ENCODE measurements at regions not wholly inside any gene's neighbourhood (a gene's known extent, or its start where the extent isn't known, plus 50 kb on each side); places are given as distances from the start of the nearest gene placed in this dataset.

GRCh38 chr15:37260255-37260654, 159.9 kb upstream of the MEIS2 start:
- no peak for DNase-seq (ENCODE audit: low read depth)

- DNase-seq (ENCODE audit: low read depth), result no peak
Measured at GRCh38 chr15:37261685-37262084, 161.3 kb upstream of the MEIS2 start.

GRCh38 chr15:37262922-37263608, 162.7 kb upstream of the MEIS2 start:
- no peak for DNase-seq (ENCODE audit: low read depth)

GRCh38 chr15:37289109-37289765, 188.9 kb upstream of the MEIS2 start:
- DNase-seq (ENCODE audit: low read depth), result no peak

GRCh38 chr15:37291920-37292319, 191.6 kb upstream of the MEIS2 start:
- peak; percentile 9 for DNase-seq (ENCODE audit: low read depth)

GRCh38 chr15:37298271-37298670, 197.9 kb upstream of the MEIS2 start:
- DNase-seq (ENCODE audit: low read depth), result no peak

GRCh38 chr15:37339437-37339836, 239.1 kb upstream of the MEIS2 start:
- DNase-seq (ENCODE audit: low read depth), result no peak

GRCh38 chr15:37339856-37340255, 239.5 kb upstream of the MEIS2 start:
- DNase-seq (ENCODE audit: low read depth), result no peak

GRCh38 chr15:37340438-37340837, 240.1 kb upstream of the MEIS2 start:
- DNase-seq (ENCODE audit: low read depth), result no peak

- DNase-seq (ENCODE audit: low read depth), result no peak
Measured at GRCh38 chr15:37359101-37359892, 258.9 kb upstream of the MEIS2 start.

- no peak for DNase-seq (ENCODE audit: low read depth)
Measured at GRCh38 chr15:37359893-37360290, 259.5 kb upstream of the MEIS2 start.

- DNase-seq (ENCODE audit: low read depth), result no peak
Measured at GRCh38 chr15:37360724-37361123, 260.4 kb upstream of the MEIS2 start.

GRCh38 chr15:37361621-37362020, 261.3 kb upstream of the MEIS2 start:
- no peak for DNase-seq (ENCODE audit: low read depth)

GRCh38 chr15:37362414-37362813, 262.1 kb upstream of the MEIS2 start:
- DNase-seq (ENCODE audit: low read depth), result no peak

GRCh38 chr15:37368961-37369360, 268.6 kb upstream of the MEIS2 start:
- no peak for DNase-seq (ENCODE audit: low read depth)

- no peak for DNase-seq (ENCODE audit: low read depth)
Measured at GRCh38 chr15:37370941-37371340, 270.6 kb upstream of the MEIS2 start.

- DNase-seq (ENCODE audit: low read depth), result no peak
Measured at GRCh38 chr15:37372064-37372463, 271.7 kb upstream of the MEIS2 start.

- DNase-seq (ENCODE audit: low read depth), result no peak
Measured at GRCh38 chr15:37375519-37375918, 275.2 kb upstream of the MEIS2 start.

GRCh38 chr15:37377428-37377827, 277.1 kb upstream of the MEIS2 start:
- no peak for DNase-seq (ENCODE audit: low read depth)

GRCh38 chr15:37394402-37395099, 294.2 kb upstream of the MEIS2 start:
- DNase-seq (ENCODE audit: low read depth), result no peak

- no peak for DNase-seq (ENCODE audit: low read depth)
Measured at GRCh38 chr15:37395100-37395468, 294.7 kb upstream of the MEIS2 start.

- no peak for DNase-seq (ENCODE audit: low read depth)
Measured at GRCh38 chr15:37397266-37398022, 297.1 kb upstream of the MEIS2 start.
